GM18907 (cell line): ENCODE measurements at regions not wholly inside any gene's neighbourhood (a gene's known extent, or its start where the extent isn't known, plus 50 kb on each side); places are given as distances from the start of the nearest gene placed in this dataset.
"Not testable (repeated sequence)": the region's sequence is repeated elsewhere in the genome, so short reads cannot be mapped to it uniquely, and the experiment has no call there.

Source experiments
- ATAC-seq: cut with Tn5 transposase; IDR thresholded peaks from one replicate; pipeline ENCODE4 v1.9.1; 2021; ENCODE audit warnings: mild to moderate bottlenecking, moderate library complexity; ENCODE audit not compliant: unreplicated experiment

- no peak for ATAC-seq
Observed at GRCh38 chr5:77871946-77872345, 95.8 kb upstream of the TBCA start.

- ATAC-seq = no peak
Observed at GRCh38 chr5:77871016-77871415, 94.9 kb upstream of the TBCA start.

- ATAC-seq = no peak
Observed at GRCh38 chr5:77869116-77869798, 93.1 kb upstream of the TBCA start.

GRCh38 chr5:77867914-77868313 is 91.8 kb upstream of the TBCA start:
- no peak for ATAC-seq

- ATAC-seq = no peak
Observed at GRCh38 chr5:77867194-77867691, 91.1 kb upstream of the TBCA start.

- ATAC-seq = no peak
Observed at GRCh38 chr5:77866198-77866597, 90.1 kb upstream of the TBCA start.

- ATAC-seq = no peak
Observed at GRCh38 chr5:77864997-77865396, 88.9 kb upstream of the TBCA start.

- ATAC-seq = no peak
Observed at GRCh38 chr5:77863181-77863580, 87.0 kb upstream of the TBCA start.

- ATAC-seq = no peak
Observed at GRCh38 chr5:77861576-77861975, 85.4 kb upstream of the TBCA start.

- no peak for ATAC-seq
Observed at GRCh38 chr5:77859306-77859705, 83.2 kb upstream of the TBCA start.

GRCh38 chr5:77858678-77859077 is 82.5 kb upstream of the TBCA start:
- not testable (repeated sequence) for ATAC-seq

- no peak for ATAC-seq
Observed at GRCh38 chr5:77855369-77855768, 79.2 kb upstream of the TBCA start.

- ATAC-seq = no peak
Observed at GRCh38 chr5:77853353-77853907, 77.3 kb upstream of the TBCA start.

- peak; percentile 60 for ATAC-seq
Observed at GRCh38 chr5:77852514-77853352, 76.6 kb upstream of the TBCA start.

- ATAC-seq = no peak
Observed at GRCh38 chr5:77852068-77852513, 76.0 kb upstream of the TBCA start.

- ATAC-seq = no peak
Observed at GRCh38 chr5:77851176-77852067, 75.3 kb upstream of the TBCA start.

GRCh38 chr5:77850536-77851175 is 74.5 kb upstream of the TBCA start:
- no peak for ATAC-seq

- no peak for ATAC-seq
Observed at GRCh38 chr5:77849308-77849900, 73.3 kb upstream of the TBCA start.

GRCh38 chr5:77847814-77848290 is 71.7 kb upstream of the TBCA start:
- no peak for ATAC-seq

- ATAC-seq = no peak
Observed at GRCh38 chr5:77847129-77847460, 71.0 kb upstream of the TBCA start.
